Right atrium auricular region (tissue), 2 donors: ENCODE measurements at regions not wholly inside any gene's neighbourhood (a gene's known extent, or its start where the extent isn't known, plus 50 kb on each side); places are given as distances from the start of the nearest gene placed in this dataset.

Experiments
- DNase-seq: peaks from one replicate; pipeline ENCODE4 v3.0.0-alpha.2; 2019; ENCODE audit warnings: low spot score
- H3K27ac ChIP-seq, 2 donors: fragments of 200-600 bp; sonication (generic); 1 replicate in 1 of 2; 2 replicates in 1 of 2; pipeline ENCODE4 v1.5.1; 2016 to 2019
- H3K27me3 ChIP-seq, 2 donors: fragments of 200-600 bp; sonication (generic); one replicate each; pipeline versions ENCODE4 v1.5.1 to v1.6.0; 2017 to 2019
- H3K36me3 ChIP-seq: fragments of 200-600 bp; sonication (generic); one replicate; pipeline ENCODE4 v1.5.1; 2016
- H3K4me1 ChIP-seq, 2 donors: fragments of 200-600 bp; sonication (generic); one replicate each; pipeline versions ENCODE4 v1.5.1 to v1.6.0; 2017 to 2019
- H3K4me3 ChIP-seq, 2 donors: fragments of 200-600 bp; sonication (generic); 1 replicate in 1 of 2; 2 replicates in 1 of 2; pipeline ENCODE4 v1.5.1; 2017 to 2019; ENCODE audit warnings: mild to moderate bottlenecking in 1 of 2, moderate library complexity in 1 of 2
- H3K9me3 ChIP-seq, 2 donors: fragments of 200-600 bp; sonication (generic); one replicate each; pipeline ENCODE4 v1.5.1; 2019
- CTCF ChIP-seq, 2 donors: fragments of 200-600 bp; sonication (generic); IDR thresholded peaks; one replicate each; pipeline ENCODE4 v1.5.1; 2019; ENCODE audit warnings: antibody characterized with exemption in 2 of 2

GRCh38 chr1:234756857-234757256, 146.9 kb upstream of the IRF2BP2 start:
- no peaks in the 10 kb centered on the region for H3K9me3 ChIP-seq
- H3K4me3 ChIP-seq, result no peak overlapping the region
- H3K36me3 ChIP-seq, result no peaks in the 10 kb centered on the region
- H3K27me3 ChIP-seq, result no peaks in the 10 kb centered on the region
- DNase-seq, result no peak
- H3K27ac ChIP-seq, result no peak overlapping the region
- H3K4me1 ChIP-seq, result peaks cover 0 to 13% of the 10 kb centered on the region in 2 donors
- no peak for TF ChIP-seq CTCF (IDR thresholded peaks at IDR 0.05)

GRCh38 chr1:234756066-234756774, 146.2 kb upstream of the IRF2BP2 start:
- H3K27ac ChIP-seq, result no peak overlapping the region
- H3K4me3 ChIP-seq, result no peak overlapping the region

GRCh38 chr1:234755449-234755863, 145.5 kb upstream of the IRF2BP2 start:
- Histone ChIP-seq H3K4me1 (peaks cover 0 to 24% of the 10 kb centered on the region in 2 donors), H3K27ac (peak overlapping the region in 1 of 2 donors; percentile 25), H3K27me3 (no peaks in the 10 kb centered on the region), H3K4me3 (no peak overlapping the region), H3K9me3 (no peaks in the 10 kb centered on the region), H3K36me3 (no peaks in the 10 kb centered on the region)
- DNase-seq, result peak; percentile 97
- no peak for TF ChIP-seq CTCF (IDR thresholded peaks at IDR 0.05)

More at GRCh38 chr1:234756066-234756774, 146.2 kb upstream of the IRF2BP2 start:
- Histone ChIP-seq H3K27me3 (no peaks in the 10 kb centered on the region), H3K36me3 (no peaks in the 10 kb centered on the region), H3K9me3 (no peaks in the 10 kb centered on the region), H3K4me1 (peaks cover 0 to 17% of the 10 kb centered on the region in 2 donors)
- no peak for TF ChIP-seq CTCF (IDR thresholded peaks at IDR 0.05)
- DNase-seq, result no peak

- no peak for TF ChIP-seq CTCF (IDR thresholded peaks at IDR 0.05)
- no peak overlapping the region for H3K27ac ChIP-seq
- H3K4me3 ChIP-seq, result no peak overlapping the region
- no peaks in the 10 kb centered on the region for H3K9me3 ChIP-seq
- peaks cover 0 to 25% of the 10 kb centered on the region in 2 donors for H3K4me1 ChIP-seq
- no peaks in the 10 kb centered on the region for H3K27me3 ChIP-seq
- no peaks in the 10 kb centered on the region for H3K36me3 ChIP-seq
- no peak for DNase-seq
These were observed 144.0 kb upstream of the IRF2BP2 start for GRCh38 chr1:234753979-234754378.

GRCh38 chr1:234752927-234753326, 142.9 kb upstream of the IRF2BP2 start:
- TF ChIP-seq CTCF (IDR thresholded peaks at IDR 0.05), result no peak
- no peaks in the 10 kb centered on the region for H3K9me3 ChIP-seq
- DNase-seq, result no peak
- H3K4me3 ChIP-seq, result no peak overlapping the region
- H3K27ac ChIP-seq, result no peak overlapping the region
- H3K4me1 ChIP-seq, result peaks cover 0 to 25% of the 10 kb centered on the region in 2 donors
- no peaks in the 10 kb centered on the region for H3K36me3 ChIP-seq
- no peaks in the 10 kb centered on the region for H3K27me3 ChIP-seq

- H3K4me3 ChIP-seq, result no peak overlapping the region
- H3K36me3 ChIP-seq, result no peaks in the 10 kb centered on the region
- H3K27me3 ChIP-seq, result no peaks in the 10 kb centered on the region
- peaks cover 0 to 25% of the 10 kb centered on the region in 2 donors for H3K4me1 ChIP-seq
- DNase-seq, result no peak
- no peaks in the 10 kb centered on the region for H3K9me3 ChIP-seq
- TF ChIP-seq CTCF (IDR thresholded peaks at IDR 0.05), result no peak
- peak overlapping the region; percentile 16 to 24 for H3K27ac ChIP-seq
These were observed 141.7 kb upstream of the IRF2BP2 start for GRCh38 chr1:234751678-234752077.
